Naive thymus-derived CD4-positive, alpha-beta T cell (primary cell): ENCODE measurements at regions not wholly inside any gene's neighbourhood (a gene's known extent, or its start where the extent isn't known, plus 50 kb on each side); places are given as distances from the start of the nearest gene placed in this dataset.

Experiments used
- ATAC-seq: fragments of 150-1000 bp; cut with Tn5 transposase; 2 replicates; pipeline ENCODE4 v1.10.0; 2021; ENCODE audit warnings: mild to moderate bottlenecking, moderate library complexity
- CTCF ChIA-PET: fragments of 350-600 bp; sonication (Branson Sonifier 250); formaldehyde crosslinking; loops from one replicate; lab custom pipeline; 2021; ENCODE audit warnings: antibody characterized with exemption; lab: Charles Lee
- POLR2A ChIA-PET: fragments of 350-600 bp; sonication (Branson Sonifier 250); formaldehyde crosslinking; loops from one replicate; lab custom pipeline; 2021; ENCODE audit warnings: antibody characterized with exemption, inconsistent platforms; lab: Charles Lee
- DNase-seq, 9 donors: peaks; one replicate each; pipeline versions ENCODE4 v3.0.0 to v3.0.0-alpha.2; 2020 to 2022; ENCODE audit warnings: mixed read lengths in 1 of 9
- H3K27ac ChIP-seq: one replicate; pipeline ENCODE4 v1.7.0; 2013; ENCODE audit warnings: mild to moderate bottlenecking, low read depth, low read length, moderate library complexity
- H3K27me3 ChIP-seq, 2 donors: one replicate each; pipeline ENCODE4 v1.7.0; 2013; ENCODE audit warnings: low read length in 2 of 2, mild to moderate bottlenecking in 2 of 2, moderate library complexity in 2 of 2; ENCODE audit not compliant: control insufficient read depth in 2 of 2, insufficient read depth in 2 of 2
- H3K36me3 ChIP-seq, 3 experiments: 1 replicate in 2 of 3; 2 replicates in 1 of 3; pipeline ENCODE4 v1.7.0; 2013; ENCODE audit warnings: low read length in 3 of 3, mild to moderate bottlenecking in 3 of 3, moderate library complexity in 1 of 3; ENCODE audit not compliant: insufficient read depth in 3 of 3, control insufficient read depth in 2 of 3
- H3K4me1 ChIP-seq, 2 donors: one replicate each; pipeline ENCODE4 v1.7.0; 2013; ENCODE audit warnings: low read length in 2 of 2, mild to moderate bottlenecking in 2 of 2, moderate library complexity in 1 of 2; ENCODE audit not compliant: control insufficient read depth in 2 of 2, insufficient read depth in 2 of 2
- H3K4me3 ChIP-seq: 2 replicates; pipeline ENCODE4 v1.7.0; 2013; ENCODE audit warnings: mild to moderate bottlenecking, low read length
- H3K9me3 ChIP-seq, 3 experiments: 1 replicate in 2 of 3; 2 replicates in 1 of 3; pipeline ENCODE4 v1.7.0; 2013; ENCODE audit warnings: low read length in 3 of 3; ENCODE audit not compliant: control insufficient read depth in 2 of 3
- H3K27ac Mint-ChIP-seq, 9 donors: one replicate each; pipeline ENCODE4 v1.8.0; 2020 to 2022; ENCODE audit warnings: mixed read lengths in 9 of 9, mild to moderate bottlenecking in 8 of 9, moderate library complexity in 5 of 9, inconsistent platforms in 2 of 9
- H3K27me3 Mint-ChIP-seq, 5 donors: one replicate each; pipeline ENCODE4 v1.8.0; 2021 to 2022; ENCODE audit warnings: mixed read lengths in 5 of 5, mild to moderate bottlenecking in 1 of 5
- H3K36me3 Mint-ChIP-seq, 5 donors: one replicate each; pipeline ENCODE4 v1.8.0; 2020 to 2022; ENCODE audit warnings: mixed read lengths in 5 of 5, mild to moderate bottlenecking in 3 of 5, inconsistent platforms in 1 of 5
- H3K4me1 Mint-ChIP-seq, 7 donors: one replicate each; pipeline ENCODE4 v1.8.0; 2020 to 2022; ENCODE audit warnings: mixed read lengths in 7 of 7, mild to moderate bottlenecking in 3 of 7, inconsistent platforms in 1 of 7
- H3K4me3 Mint-ChIP-seq, 10 donors: one replicate each; pipeline ENCODE4 v1.8.0; 2020 to 2022; ENCODE audit warnings: mild to moderate bottlenecking in 10 of 10, mixed read lengths in 10 of 10, moderate library complexity in 6 of 10, inconsistent platforms in 2 of 10
- H3K9me3 Mint-ChIP-seq, 11 donors: one replicate each; pipeline ENCODE4 v1.8.0; 2020 to 2022; ENCODE audit warnings: mixed read lengths in 11 of 11, mild to moderate bottlenecking in 4 of 11, inconsistent platforms in 1 of 11, moderate library complexity in 1 of 11
- intact Hi-C, 2 donors: fragments of 100-400 bp; cut with micrococcal nuclease; formaldehyde crosslinking; loops; one replicate each; pipeline ENCODE4 v1.15.1; 2023

GRCh38 chr6:140436023-140436811 is 1061.8 kb upstream of the CITED2 start:
- H3K36me3 ChIP-seq: no peaks in the 10 kb centered on the region
- no peak overlapping the region for H3K27ac ChIP-seq
- Mint-ChIP-seq H3K4me3 (no peak overlapping the region), H3K9me3 (peaks cover 0 to 2% (median 0%) of the 10 kb centered on the region in 11 donors), H3K4me1 (peaks cover 0 to 2% (median 0%) of the 10 kb centered on the region in 7 donors), H3K27me3 (peaks cover 0 to 13% (median 0%) of the 10 kb centered on the region in 5 donors), H3K27ac (no peak overlapping the region), H3K36me3 (no peaks in the 10 kb centered on the region)
- ChIA-PET CTCF (interaction anchor here (0.6 kb wide), 1 partner anchor 1064 kb away, joined by 3 read pairs; no protein-coding TSS in a partner anchor), POLR2A (no interaction called here)
- no peaks in the 10 kb centered on the region for H3K27me3 ChIP-seq
- H3K4me3 ChIP-seq: no peak overlapping the region
- DNase-seq: no peak
- ATAC-seq: no peak
- H3K4me1 ChIP-seq: no peaks in the 10 kb centered on the region
- no peaks in the 10 kb centered on the region for H3K9me3 ChIP-seq
- intact Hi-C loops: no loop called here

GRCh38 chr6:140434761-140435160 is 1060.3 kb upstream of the CITED2 start:
- Mint-ChIP-seq H3K27ac (no peak overlapping the region), H3K27me3 (peaks cover 0 to 13% (median 0%) of the 10 kb centered on the region in 5 donors), H3K36me3 (no peaks in the 10 kb centered on the region), H3K4me1 (no peaks in the 10 kb centered on the region), H3K4me3 (no peak overlapping the region), H3K9me3 (peaks cover 0 to 2% (median 0%) of the 10 kb centered on the region in 11 donors)
- no peaks in the 10 kb centered on the region for H3K9me3 ChIP-seq
- no peak overlapping the region for H3K4me3 ChIP-seq
- DNase-seq: no peak
- ChIA-PET CTCF (no interaction called here), POLR2A (no interaction called here)
- H3K27ac ChIP-seq: no peak overlapping the region
- H3K4me1 ChIP-seq: no peaks in the 10 kb centered on the region
- intact Hi-C loops: no loop called here
- no peaks in the 10 kb centered on the region for H3K27me3 ChIP-seq
- ATAC-seq: no peak
- no peaks in the 10 kb centered on the region for H3K36me3 ChIP-seq

- no peaks in the 10 kb centered on the region for H3K4me1 Mint-ChIP-seq
- ATAC-seq (no peak), DNase-seq (no peak)
- ChIA-PET POLR2A (no interaction called here), CTCF (no interaction called here)
- no peaks in the 10 kb centered on the region for H3K36me3 Mint-ChIP-seq
- no peak overlapping the region for H3K4me3 Mint-ChIP-seq
- H3K27me3 Mint-ChIP-seq: peaks cover 0 to 13% (median 0%) of the 10 kb centered on the region in 5 donors
- H3K9me3 Mint-ChIP-seq: peaks cover 0 to 2% (median 0%) of the 10 kb centered on the region in 11 donors
- H3K27ac ChIP-seq: no peak overlapping the region
- no peak overlapping the region for H3K27ac Mint-ChIP-seq
- no peak overlapping the region for H3K4me3 ChIP-seq
- H3K9me3 ChIP-seq: no peaks in the 10 kb centered on the region
- no peaks in the 10 kb centered on the region for H3K4me1 ChIP-seq
- intact Hi-C loops: no loop called here
- H3K27me3 ChIP-seq: no peaks in the 10 kb centered on the region
- no peaks in the 10 kb centered on the region for H3K36me3 ChIP-seq
Measured at GRCh38 chr6:140433072-140433471, 1058.6 kb upstream of the CITED2 start.

- H3K4me3 ChIP-seq: no peak overlapping the region
- peaks cover 0 to 4% (median 0%) of the 10 kb centered on the region in 11 donors for H3K9me3 Mint-ChIP-seq
- CTCF ChIA-PET: no interaction called here
- H3K27ac Mint-ChIP-seq: no peak overlapping the region
- H3K9me3 ChIP-seq: no peaks in the 10 kb centered on the region
- ATAC-seq: no peak
- H3K27me3 Mint-ChIP-seq: no peaks in the 10 kb centered on the region
- DNase-seq: no peak
- no peak overlapping the region for H3K27ac ChIP-seq
- no peaks in the 10 kb centered on the region for H3K36me3 ChIP-seq
- intact Hi-C loops: no loop called here
- no peaks in the 10 kb centered on the region for H3K4me1 ChIP-seq
- H3K4me3 Mint-ChIP-seq: no peak overlapping the region
- no peaks in the 10 kb centered on the region for H3K4me1 Mint-ChIP-seq
- POLR2A ChIA-PET: no interaction called here
- no peaks in the 10 kb centered on the region for H3K36me3 Mint-ChIP-seq
- no peaks in the 10 kb centered on the region for H3K27me3 ChIP-seq
Measured at GRCh38 chr6:140427842-140428241, 1053.4 kb upstream of the CITED2 start.

DNA sequence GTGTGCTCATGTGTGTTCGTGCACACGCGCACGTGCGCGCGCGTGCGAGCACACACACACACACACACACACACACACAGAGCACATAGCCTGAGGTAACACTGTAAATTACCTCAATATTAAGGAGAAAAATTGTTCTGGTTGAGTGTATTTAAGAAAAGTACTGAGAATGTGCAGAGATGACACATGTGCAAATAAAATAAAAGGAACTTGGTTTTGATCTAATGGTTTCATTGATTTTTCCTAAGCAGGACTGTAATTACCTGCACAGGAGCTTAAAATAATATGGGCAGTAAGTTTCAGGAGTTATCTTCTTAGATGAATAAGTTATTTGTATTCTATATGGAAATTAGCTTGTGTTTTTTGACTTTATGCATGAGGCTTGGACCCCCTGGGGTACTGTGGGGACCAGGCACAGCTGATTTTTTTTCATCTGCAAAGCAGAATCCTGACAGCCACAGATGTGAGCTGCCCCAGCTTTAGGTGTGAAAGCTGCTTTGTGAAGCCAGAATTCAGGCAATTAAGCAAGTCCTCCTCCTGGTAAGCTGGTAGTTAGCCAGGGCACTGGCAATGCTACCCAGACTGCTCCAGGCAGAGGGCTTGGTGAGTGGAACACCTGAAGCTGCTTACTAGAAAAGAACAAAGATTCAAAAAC is 1040.6 kb upstream of the CITED2 start:
- Mint-ChIP-seq H3K36me3 (no peaks in the 10 kb centered on the region), H3K27me3 (peaks cover 0 to 15% (median 5%) of the 10 kb centered on the region in 5 donors), H3K4me3 (no peak overlapping the region), H3K9me3 (peaks cover 0 to 25% (median 7%) of the 10 kb centered on the region in 11 donors), H3K4me1 (no peaks in the 10 kb centered on the region), H3K27ac (no peak overlapping the region)
- peaks cover 0 to 6% (median 0%) of the 10 kb centered on the region in 3 experiments for H3K9me3 ChIP-seq
- no peak for DNase-seq
- H3K27me3 ChIP-seq: no peaks in the 10 kb centered on the region
- no peak overlapping the region for H3K4me3 ChIP-seq
- no peak overlapping the region for H3K27ac ChIP-seq
- H3K4me1 ChIP-seq: no peaks in the 10 kb centered on the region
- intact Hi-C loops: no loop called here
- POLR2A ChIA-PET: no interaction called here
- no peak for ATAC-seq
- CTCF ChIA-PET: no interaction called here
- H3K36me3 ChIP-seq: no peaks in the 10 kb centered on the region

- no peak overlapping the region for H3K27ac Mint-ChIP-seq
- H3K4me1 Mint-ChIP-seq: no peaks in the 10 kb centered on the region
- no peaks in the 10 kb centered on the region for H3K4me1 ChIP-seq
- peaks cover 0 to 12% (median 3%) of the 10 kb centered on the region in 11 donors for H3K9me3 Mint-ChIP-seq
- ChIA-PET POLR2A (no interaction called here), CTCF (no interaction called here)
- DNase-seq: no peak
- H3K36me3 Mint-ChIP-seq: no peaks in the 10 kb centered on the region
- no peaks in the 10 kb centered on the region for H3K27me3 ChIP-seq
- H3K27me3 Mint-ChIP-seq: peaks cover 0 to 6% (median 0%) of the 10 kb centered on the region in 5 donors
- no peaks in the 10 kb centered on the region for H3K36me3 ChIP-seq
- H3K4me3 ChIP-seq: no peak overlapping the region
- intact Hi-C loops: no loop called here
- H3K4me3 Mint-ChIP-seq: no peak overlapping the region
- no peaks in the 10 kb centered on the region for H3K9me3 ChIP-seq
- no peak overlapping the region for H3K27ac ChIP-seq
- no peak for ATAC-seq
Measured at GRCh38 chr6:140403020-140403419, 1028.6 kb upstream of the CITED2 start.
